Coronary artery (tissue), 2 donors: ENCODE measurements at regions not wholly inside any gene's neighbourhood (a gene's known extent, or its start where the extent isn't known, plus 50 kb on each side); places are given as distances from the start of the nearest gene placed in this dataset.

Experiments used
- DNase-seq: peaks from one replicate; pipeline ENCODE4 v3.0.0-alpha.2; 2017; ENCODE audit warnings: low spot score
- H3K27ac ChIP-seq, 2 donors: fragments of 200-600 bp; sonication (generic); one replicate each; pipeline ENCODE4 v1.5.1; 2016 to 2019
- H3K4me3 ChIP-seq: fragments of 200-600 bp; sonication (generic); 2 replicates; pipeline ENCODE4 v1.5.1; 2016; ENCODE audit warnings: mild to moderate bottlenecking, moderate library complexity
- TF ChIP-seq, protein P1 (sequence below): fragments of 200-600 bp; sonication (generic); IDR thresholded peaks from one replicate; pipeline ENCODE4 v1.5.1; 2019; ENCODE audit warnings: antibody characterized with exemption

DNA sequence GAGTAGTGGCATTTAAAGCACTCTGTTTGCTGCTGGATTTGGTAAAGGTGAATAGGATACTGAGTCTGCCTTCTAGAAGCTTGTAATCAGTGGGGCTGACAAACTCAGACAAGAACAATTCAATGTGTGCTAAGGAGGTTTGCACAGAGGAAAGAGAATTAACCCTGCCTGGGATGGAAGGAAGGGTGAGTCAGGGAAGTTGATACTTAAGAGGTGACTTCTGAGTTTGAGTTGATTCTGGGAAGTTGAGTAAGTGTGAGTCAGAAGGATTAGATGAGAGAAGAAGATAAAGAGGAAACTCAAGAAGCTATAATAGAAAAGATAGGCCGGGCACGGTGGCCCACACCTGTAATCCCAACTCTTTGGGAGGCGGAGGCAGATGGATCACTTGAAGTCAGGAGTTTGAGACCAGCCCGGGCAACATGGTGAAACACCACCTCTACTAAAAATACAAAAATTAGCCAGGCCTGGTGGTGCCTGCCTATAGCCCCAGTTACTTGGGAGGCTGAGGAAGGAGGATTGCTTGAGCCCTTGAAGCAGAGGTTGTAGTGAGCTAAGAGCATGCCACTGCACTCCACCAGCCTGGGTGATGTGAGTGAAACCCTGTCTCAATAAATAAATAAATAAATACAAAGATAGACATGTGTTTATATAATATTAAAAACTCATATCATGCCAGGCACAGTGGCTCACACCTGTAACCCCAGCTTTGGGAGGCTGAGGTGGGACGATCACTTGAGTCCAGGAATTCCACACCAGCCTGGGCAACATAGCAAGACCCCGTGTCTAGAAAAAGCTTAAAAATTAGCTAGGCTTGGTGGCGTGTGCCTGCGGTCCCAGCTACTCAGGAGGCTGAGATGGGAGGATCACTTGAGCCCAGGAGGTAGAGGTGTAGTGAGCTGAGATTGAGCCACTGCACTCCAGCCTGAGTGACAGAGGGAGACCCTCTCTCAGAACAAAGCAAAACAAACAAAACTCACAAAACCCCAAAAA is 126.8 kb upstream of the CPM start:
- no peak for DNase-seq
- no peak overlapping the region for H3K27ac ChIP-seq
- H3K4me3 ChIP-seq: no peak overlapping the region
- TF ChIP-seq, protein P1, sequence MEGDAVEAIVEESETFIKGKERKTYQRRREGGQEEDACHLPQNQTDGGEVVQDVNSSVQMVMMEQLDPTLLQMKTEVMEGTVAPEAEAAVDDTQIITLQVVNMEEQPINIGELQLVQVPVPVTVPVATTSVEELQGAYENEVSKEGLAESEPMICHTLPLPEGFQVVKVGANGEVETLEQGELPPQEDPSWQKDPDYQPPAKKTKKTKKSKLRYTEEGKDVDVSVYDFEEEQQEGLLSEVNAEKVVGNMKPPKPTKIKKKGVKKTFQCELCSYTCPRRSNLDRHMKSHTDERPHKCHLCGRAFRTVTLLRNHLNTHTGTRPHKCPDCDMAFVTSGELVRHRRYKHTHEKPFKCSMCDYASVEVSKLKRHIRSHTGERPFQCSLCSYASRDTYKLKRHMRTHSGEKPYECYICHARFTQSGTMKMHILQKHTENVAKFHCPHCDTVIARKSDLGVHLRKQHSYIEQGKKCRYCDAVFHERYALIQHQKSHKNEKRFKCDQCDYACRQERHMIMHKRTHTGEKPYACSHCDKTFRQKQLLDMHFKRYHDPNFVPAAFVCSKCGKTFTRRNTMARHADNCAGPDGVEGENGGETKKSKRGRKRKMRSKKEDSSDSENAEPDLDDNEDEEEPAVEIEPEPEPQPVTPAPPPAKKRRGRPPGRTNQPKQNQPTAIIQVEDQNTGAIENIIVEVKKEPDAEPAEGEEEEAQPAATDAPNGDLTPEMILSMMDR: no peak

DNA sequence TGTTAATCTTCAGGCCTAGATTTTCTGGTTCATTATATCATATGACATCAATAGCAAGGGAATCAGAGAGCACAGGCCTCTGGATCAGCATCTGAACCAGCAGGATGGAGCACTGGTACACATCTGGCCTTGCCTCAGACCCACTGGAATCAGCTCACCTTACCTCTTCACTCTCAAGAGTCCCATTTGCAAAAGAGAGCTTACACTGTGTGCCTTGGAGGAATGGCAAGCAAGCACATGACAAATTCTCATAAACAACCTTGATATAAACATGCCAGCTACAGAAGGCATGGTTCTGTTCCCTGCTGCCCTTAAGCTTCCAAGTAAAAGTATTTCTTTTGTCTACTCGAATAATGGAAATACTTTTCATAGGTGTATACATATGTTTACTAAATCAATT is 128.6 kb upstream of the CPM start:
- TF ChIP-seq, protein P1: no peak
- Histone ChIP-seq H3K27ac (no peak overlapping the region), H3K4me3 (no peak overlapping the region)
- no peak for DNase-seq

DNA sequence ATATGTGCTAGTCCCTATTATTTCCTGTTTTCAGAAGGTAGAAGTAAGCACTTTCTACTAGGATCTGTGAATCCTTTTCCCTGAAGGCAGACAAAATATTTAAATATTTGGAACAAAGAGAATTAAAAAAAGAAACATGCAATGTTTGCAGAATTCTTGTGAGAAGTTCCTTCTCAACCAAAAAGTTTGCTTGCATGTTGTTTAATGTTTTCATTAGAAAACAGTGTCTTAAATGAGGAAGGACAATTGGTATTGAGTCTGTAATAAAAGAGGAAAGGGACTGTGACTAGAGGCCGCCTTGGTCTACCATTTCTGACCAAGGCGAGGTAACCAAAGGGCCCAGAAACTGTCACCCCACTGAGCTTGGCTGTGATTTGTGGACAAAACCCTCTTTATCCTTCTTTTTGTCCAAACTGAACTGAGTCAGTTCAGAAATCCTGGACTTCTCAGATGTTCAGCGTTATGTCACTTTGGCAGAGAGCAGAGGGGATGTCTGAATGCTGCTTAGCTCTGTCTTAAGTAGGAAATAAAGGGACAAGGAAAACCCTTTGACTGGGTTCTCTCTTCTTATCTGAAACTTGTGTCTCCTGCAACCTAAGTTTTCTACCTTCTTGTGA is 129.8 kb upstream of the CPM start:
- Histone ChIP-seq H3K27ac (peak overlapping the region in 1 of 2 donors; percentile 30), H3K4me3 (no peak overlapping the region)
- no peak for DNase-seq

DNA sequence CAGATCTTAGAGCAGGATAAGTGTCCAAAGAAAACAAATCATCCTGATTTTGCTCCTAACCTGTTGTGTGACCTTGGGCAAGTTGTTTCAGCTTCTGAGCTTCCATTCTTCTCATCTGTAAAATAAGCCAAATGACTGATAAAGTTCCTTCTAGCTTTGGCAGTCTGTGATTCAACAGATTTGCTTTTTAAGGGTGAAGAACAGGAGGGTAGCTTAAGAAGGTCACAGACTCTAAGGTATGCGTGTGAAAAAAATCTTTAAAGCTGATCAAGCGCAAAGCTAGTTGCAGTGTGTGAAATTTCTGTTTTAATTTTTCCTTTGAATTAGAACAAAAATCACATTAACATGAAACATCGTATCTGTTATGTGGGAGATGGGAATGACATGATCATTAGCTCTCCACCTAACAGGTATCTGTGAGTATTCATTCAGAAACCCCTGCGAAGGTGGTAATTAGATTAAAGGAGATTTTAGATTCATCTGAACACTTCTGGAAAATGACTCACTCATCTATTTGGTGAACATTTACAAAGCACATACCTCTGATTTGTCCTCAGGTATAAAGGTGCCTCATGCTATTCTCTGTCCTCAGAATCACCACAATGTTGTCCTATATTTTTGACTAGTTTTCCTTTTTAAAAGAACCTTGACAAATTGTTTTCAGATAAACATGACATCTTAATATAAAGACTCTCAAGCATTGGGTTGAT is 131.9 kb upstream of the CPM start:
- Histone ChIP-seq H3K27ac (no peak overlapping the region), H3K4me3 (no peak overlapping the region)
- TF ChIP-seq, protein P1: no peak
- DNase-seq: no peak

More for the DNA sequence above, 129.8 kb upstream of the CPM start:
- TF ChIP-seq, protein P1: no peak

DNA sequence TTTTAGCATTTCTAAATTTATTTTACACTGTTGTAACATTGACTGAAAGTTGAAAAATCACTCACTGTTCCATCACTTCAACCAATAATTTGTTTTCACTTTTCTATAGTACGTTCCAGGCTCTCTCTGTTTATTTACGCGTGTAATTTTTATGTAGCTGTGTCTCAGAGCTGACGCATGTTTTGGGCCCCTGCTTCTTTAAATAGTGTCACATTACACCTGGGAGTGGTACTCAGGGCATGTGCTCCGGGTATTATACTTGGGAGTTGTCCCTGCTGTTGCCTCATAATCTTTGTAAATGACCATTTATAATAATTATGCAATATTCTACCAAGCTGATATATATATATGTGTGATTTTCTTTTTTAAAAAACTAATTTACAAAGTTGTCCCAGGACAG is 132.8 kb upstream of the CPM start:
- DNase-seq: no peak
- Histone ChIP-seq H3K27ac (no peak overlapping the region), H3K4me3 (no peak overlapping the region)
- TF ChIP-seq, protein P1: no peak

DNA sequence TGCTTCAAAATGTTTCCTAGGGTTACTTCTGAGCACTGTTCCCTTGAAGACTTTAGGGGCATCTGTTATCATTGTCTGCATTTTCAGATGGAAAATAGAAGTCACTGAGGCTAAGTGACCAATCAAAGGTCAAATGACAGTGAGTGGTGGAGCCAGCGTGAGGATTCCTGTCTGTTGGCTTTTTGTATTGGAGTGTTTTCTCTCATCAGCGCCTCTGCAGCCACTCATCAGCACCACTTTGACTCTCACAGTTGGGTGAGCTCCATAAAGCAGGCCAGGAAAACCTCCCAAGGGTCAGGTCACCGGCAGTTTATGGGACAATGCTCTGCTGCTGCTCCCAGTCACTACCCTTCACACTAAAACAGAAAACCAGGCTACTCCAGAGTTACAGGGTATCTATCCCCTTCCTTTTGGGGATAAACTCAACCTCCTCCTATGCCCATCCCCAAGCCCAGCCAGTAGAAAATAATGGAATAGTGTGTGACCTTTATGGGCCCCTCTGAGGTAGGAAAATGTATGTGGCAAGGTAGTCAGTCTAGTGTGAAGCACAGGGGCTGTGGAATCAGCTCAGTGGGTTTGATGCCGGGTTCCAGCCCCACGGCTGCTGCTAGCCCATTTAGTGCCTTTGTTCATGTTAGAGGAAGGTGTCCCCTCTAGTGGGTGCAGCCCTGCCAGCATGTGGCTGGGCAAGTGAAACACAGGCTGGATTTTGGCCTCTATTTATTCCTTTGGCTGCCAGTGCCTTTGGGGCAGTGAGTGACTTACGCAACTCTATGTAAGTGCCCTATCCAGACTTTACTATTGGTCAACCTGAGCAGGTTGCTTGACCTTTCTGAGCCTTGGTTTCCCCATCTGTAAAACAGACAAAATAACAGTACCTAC is 133.8 kb upstream of the CPM start:
- Histone ChIP-seq H3K4me3 (no peak overlapping the region), H3K27ac (no peak overlapping the region)
- no peak for DNase-seq

More for the DNA sequence above, 133.8 kb upstream of the CPM start:
- TF ChIP-seq, protein P1: no peak
